ENCODE measurements at regions not wholly inside any gene's neighbourhood (a gene's known extent, or its start where the extent isn't known, plus 50 kb on each side); places are given as distances from the start of the nearest gene placed in this dataset.

DNA sequence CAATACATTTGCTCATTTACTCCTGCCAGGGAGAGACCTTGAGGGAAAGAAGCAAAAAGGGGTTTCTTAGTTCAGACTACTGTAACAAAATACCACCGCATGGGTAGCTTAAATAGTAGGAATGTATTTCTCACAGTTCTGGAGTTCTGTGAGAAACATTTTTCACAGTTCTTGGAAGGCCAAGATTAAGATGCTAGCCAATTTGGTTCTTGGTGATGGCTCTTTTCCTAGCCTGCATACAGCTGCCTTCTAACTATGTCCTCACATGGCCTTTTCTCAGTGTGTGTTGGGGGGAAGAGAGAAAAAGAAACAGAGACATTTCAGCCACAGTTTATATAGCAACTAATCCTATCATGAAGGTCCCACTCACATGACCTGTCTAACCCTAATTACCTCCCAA is 1644.7 kb upstream of the C9orf72 start:
- ChIA-PET CTCF (ENCODE audit: low intra/inter-chr PET ratio, low total read pairs) (no interaction called here), POLR2A (no interaction called here)
- ATAC-seq (no peak), FAIRE-seq (no peak), DNase-seq (ENCODE audit: low spot score) (no peak)
- no peak overlapping the region for H2AFZ ChIP-seq (ENCODE audit: low read length)
- no peaks in the 10 kb centered on the region for H3K79me2 ChIP-seq (ENCODE audit: insufficient read depth, low read length)
- intact Hi-C loops (cut with micrococcal nuclease; ENCODE audit: unreplicated experiment) = no loop called here
- no TSS peak for BruUV-seq (replicated peaks)
- in situ Hi-C loops (cut with HindIII; ENCODE audit: extremely low pct_ligation_motif_present, low pct_unique_long_range_greater_than_20kb) = no loop called here
- no peaks in the 10 kb centered on the region for H3K36me3 ChIP-seq (replicated peaks in 1 of 2; ENCODE audit: control insufficient read depth in 1 of 2, insufficient read depth in 2 of 2, low read length in 2 of 2)
- no peak for TF ChIP-seq ZNF879 (CRISPR knock-in tag; IDR thresholded peaks at IDR 0.05)
- TF ChIP-seq ZNF558 (CRISPR knock-in tag; IDR thresholded peaks at IDR 0.05; ENCODE audit: borderline replicate concordance) = no peak
- TF ChIP-seq ZNF326 (CRISPR knock-in tag; IDR thresholded peaks at IDR 0.05; ENCODE audit: borderline replicate concordance) = no peak
- TF ChIP-seq RCOR2 (CRISPR knock-in tag; IDR thresholded peaks at IDR 0.05) = no peak
- TF ChIP-seq ZNF274 (CRISPR knock-in tag; IDR thresholded peaks at IDR 0.05) = no peak
- no peak for TF ChIP-seq ZBTB38 (CRISPR knock-in tag; IDR thresholded peaks at IDR 0.05)
- TF ChIP-seq, protein P1, sequence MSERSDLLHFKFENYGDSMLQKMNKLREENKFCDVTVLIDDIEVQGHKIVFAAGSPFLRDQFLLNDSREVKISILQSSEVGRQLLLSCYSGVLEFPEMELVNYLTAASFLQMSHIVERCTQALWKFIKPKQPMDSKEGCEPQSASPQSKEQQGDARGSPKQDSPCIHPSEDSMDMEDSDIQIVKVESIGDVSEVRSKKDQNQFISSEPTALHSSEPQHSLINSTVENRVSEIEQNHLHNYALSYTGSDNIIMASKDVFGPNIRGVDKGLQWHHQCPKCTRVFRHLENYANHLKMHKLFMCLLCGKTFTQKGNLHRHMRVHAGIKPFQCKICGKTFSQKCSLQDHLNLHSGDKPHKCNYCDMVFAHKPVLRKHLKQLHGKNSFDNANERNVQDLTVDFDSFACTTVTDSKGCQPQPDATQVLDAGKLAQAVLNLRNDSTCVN (CRISPR knock-in tag; IDR thresholded peaks at IDR 0.05; ENCODE audit: borderline replicate concordance) = no peak
- H4K20me1 ChIP-seq (ENCODE audit: insufficient read depth, low read length) = no peaks in the 10 kb centered on the region
- WGBS (ENCODE audit: low lambda C conversion rate) = 9% methylated on average over 1 of the region's 1 CpG
- H3K4me1 ChIP-seq (ENCODE audit: insufficient read depth, low read length) = no peaks in the 10 kb centered on the region
- H3K4me3 ChIP-seq (replicated peaks in 1 of 3; ENCODE audit: insufficient read depth in 1 of 3, low read depth in 2 of 3, low read length in 3 of 3) = no peak overlapping the region
- H3K27me3 ChIP-seq (ENCODE audit: control insufficient read depth in 1 of 2, insufficient read depth in 2 of 2, low read length in 2 of 2) = peaks cover 3 to 23% of the 10 kb centered on the region in 2 experiments; a peak in 4 of 5 replicates
- no peaks in the 10 kb centered on the region for H3K9me3 ChIP-seq (ENCODE audit: low read length)
- no peak overlapping the region for H3K27ac ChIP-seq (ENCODE audit: extremely low read length, insufficient read depth, low read length)
- no peak overlapping the region for H3K9ac ChIP-seq (ENCODE audit: insufficient read depth, low read depth, low read length)
- H3K4me2 ChIP-seq (ENCODE audit: low read depth, low read length) = no peak overlapping the region

DNA sequence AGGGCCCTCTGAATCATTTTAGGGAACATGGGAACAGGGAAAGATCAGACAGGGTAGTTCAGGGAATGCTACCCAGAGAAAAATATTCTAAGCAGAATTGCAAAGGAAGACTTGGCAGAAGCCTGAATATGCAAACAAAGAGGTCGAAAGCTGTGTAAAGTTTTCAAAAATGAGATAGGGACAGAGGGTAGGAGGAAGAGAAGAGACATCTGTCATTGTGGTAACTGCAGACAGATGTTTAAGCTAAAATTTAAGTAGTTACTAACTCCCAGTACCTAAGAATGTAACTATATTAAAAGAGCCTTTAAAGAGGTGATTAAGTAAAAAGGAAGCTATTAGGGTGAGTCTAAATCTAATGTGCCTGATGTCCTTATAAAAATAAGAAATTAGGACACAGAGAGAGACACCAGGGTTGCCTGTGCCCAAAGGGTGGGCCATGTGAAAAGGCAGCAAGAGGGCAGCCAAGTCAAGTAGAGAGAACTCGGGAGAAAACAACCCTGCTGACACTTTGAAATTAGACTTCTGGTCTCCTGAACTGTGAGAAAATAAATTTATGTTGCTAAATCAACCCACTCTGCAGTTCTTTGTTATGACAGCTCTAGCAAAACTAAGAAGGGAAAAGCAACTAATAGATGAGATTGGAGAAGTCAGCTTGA is 1647.4 kb upstream of the C9orf72 start:
- Histone ChIP-seq H3K9ac (ENCODE audit: insufficient read depth, low read depth, low read length) (no peak overlapping the region), H3K27me3 (ENCODE audit: control insufficient read depth in 1 of 2, insufficient read depth in 2 of 2, low read length in 2 of 2) (no peaks in the 10 kb centered on the region), H3K4me2 (ENCODE audit: low read depth, low read length) (no peak overlapping the region), H3K36me3 (replicated peaks in 1 of 2; ENCODE audit: control insufficient read depth in 1 of 2, insufficient read depth in 2 of 2, low read length in 2 of 2) (no peaks in the 10 kb centered on the region), H3K4me3 (replicated peaks in 1 of 3; ENCODE audit: insufficient read depth in 1 of 3, low read depth in 2 of 3, low read length in 3 of 3) (no peak overlapping the region), H4K20me1 (ENCODE audit: insufficient read depth, low read length) (no peaks in the 10 kb centered on the region), H3K4me1 (ENCODE audit: insufficient read depth, low read length) (no peaks in the 10 kb centered on the region), H3K79me2 (ENCODE audit: insufficient read depth, low read length) (no peaks in the 10 kb centered on the region), H3K27ac (ENCODE audit: extremely low read length, insufficient read depth, low read length) (no peak overlapping the region), H2AFZ (ENCODE audit: low read length) (no peak overlapping the region), H3K9me3 (ENCODE audit: low read length) (no peaks in the 10 kb centered on the region)
- TF ChIP-seq, protein P2, sequence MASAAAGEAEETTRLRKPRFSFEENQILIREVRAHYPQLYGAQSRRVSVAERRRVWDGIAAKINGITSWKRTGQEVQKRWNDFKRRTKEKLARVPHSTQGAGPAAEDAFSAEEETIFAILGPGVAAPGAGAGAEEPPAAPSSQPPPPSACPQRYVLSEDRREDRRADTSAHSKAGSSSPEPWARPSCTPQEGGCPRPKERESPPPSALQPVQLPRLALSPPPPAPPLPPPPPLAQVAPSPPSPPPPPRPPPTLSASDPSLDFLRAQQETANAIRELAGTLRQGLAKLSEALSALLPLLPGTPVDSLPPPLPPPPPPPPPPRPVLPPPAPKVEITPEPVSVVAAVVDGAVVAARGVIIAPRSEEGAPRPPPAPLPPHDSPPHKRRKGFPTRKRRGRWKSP (CRISPR knock-in tag; IDR thresholded peaks at IDR 0.05) = no peak
- TF ChIP-seq ZNF7 (CRISPR knock-in tag; IDR thresholded peaks at IDR 0.05) (no peak), BRD4 (CRISPR knock-in tag; IDR thresholded peaks at IDR 0.05) (no peak), NCOA1 (CRISPR knock-in tag; IDR thresholded peaks at IDR 0.05) (no peak), ATF1 (CRISPR knock-in tag; IDR thresholded peaks at IDR 0.05) (no peak), SAP130 (CRISPR knock-in tag; IDR thresholded peaks at IDR 0.05; ENCODE audit: low read depth) (no peak), SETDB1 (CRISPR knock-in tag; IDR thresholded peaks at IDR 0.05; ENCODE audit: borderline replicate concordance) (no peak), ASH2L (IDR thresholded peaks at IDR 0.05; ENCODE audit: insufficient read length, low read depth, low read length) (no peak), MBNL3 (CRISPR knock-in tag; conservative IDR thresholded peaks at IDR 0.05) (no peak)
- TF ChIP-seq, protein P3, sequence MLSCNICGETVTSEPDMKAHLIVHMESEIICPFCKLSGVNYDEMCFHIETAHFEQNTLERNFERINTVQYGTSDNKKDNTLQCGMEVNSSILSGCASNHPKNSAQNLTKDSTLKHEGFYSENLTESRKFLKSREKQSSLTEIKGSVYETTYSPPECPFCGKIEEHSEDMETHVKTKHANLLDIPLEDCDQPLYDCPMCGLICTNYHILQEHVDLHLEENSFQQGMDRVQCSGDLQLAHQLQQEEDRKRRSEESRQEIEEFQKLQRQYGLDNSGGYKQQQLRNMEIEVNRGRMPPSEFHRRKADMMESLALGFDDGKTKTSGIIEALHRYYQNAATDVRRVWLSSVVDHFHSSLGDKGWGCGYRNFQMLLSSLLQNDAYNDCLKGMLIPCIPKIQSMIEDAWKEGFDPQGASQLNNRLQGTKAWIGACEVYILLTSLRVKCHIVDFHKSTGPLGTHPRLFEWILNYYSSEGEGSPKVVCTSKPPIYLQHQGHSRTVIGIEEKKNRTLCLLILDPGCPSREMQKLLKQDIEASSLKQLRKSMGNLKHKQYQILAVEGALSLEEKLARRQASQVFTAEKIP (CRISPR knock-in tag; IDR thresholded peaks at IDR 0.05; ENCODE audit: borderline replicate concordance) = no peak
- ChIA-PET CTCF (ENCODE audit: low intra/inter-chr PET ratio, low total read pairs) (no interaction called here), POLR2A (no interaction called here)
- no peak for ATAC-seq
- in situ Hi-C loops (cut with HindIII; ENCODE audit: extremely low pct_ligation_motif_present, low pct_unique_long_range_greater_than_20kb) = no loop called here
- 1% methylated on average over 2 of the region's 2 CpGs for WGBS (ENCODE audit: low lambda C conversion rate)
- no peak for FAIRE-seq
- DNase-seq (ENCODE audit: low spot score) = no peak
- intact Hi-C loops (cut with micrococcal nuclease; ENCODE audit: unreplicated experiment) = no loop called here
- no TSS peak for BruUV-seq (replicated peaks)
